Ishikawa (cell line): ENCODE measurements at regions not wholly inside any gene's neighbourhood (a gene's known extent, or its start where the extent isn't known, plus 50 kb on each side); places are given as distances from the start of the nearest gene placed in this dataset.
A peak's percentile ranks its signal among the peaks of the same experiment; 100 is the strongest.

Source experiments
- CEBPB ChIP-seq: IDR thresholded peaks from 2 replicates; pipeline ENCODE4 v1.6.1; 2012
- CREB1 ChIP-seq: IDR thresholded peaks from 2 replicates; pipeline ENCODE4 v1.6.1; 2012; ENCODE audit warnings: low read depth
- EGR1 ChIP-seq: IDR thresholded peaks from 2 replicates; pipeline ENCODE4 v1.6.1; 2012
- EP300 ChIP-seq: IDR thresholded peaks from 2 replicates; pipeline ENCODE4 v1.6.1; 2012; ENCODE audit warnings: borderline replicate concordance
- FOXM1 ChIP-seq: IDR thresholded peaks from 2 replicates; pipeline ENCODE4 v1.6.1; 2012; ENCODE audit warnings: low read depth, borderline replicate concordance
- NFIC ChIP-seq: IDR thresholded peaks from 2 replicates; pipeline ENCODE4 v1.6.1; 2012
- RAD21 ChIP-seq: IDR thresholded peaks from 2 replicates; pipeline ENCODE4 v1.6.1; 2012; ENCODE audit warnings: low read depth
- REST ChIP-seq: IDR thresholded peaks from 2 replicates; pipeline ENCODE4 v1.6.1; 2012; ENCODE audit warnings: low read depth, mild to moderate bottlenecking
- TAF1 ChIP-seq: IDR thresholded peaks from 2 replicates; pipeline ENCODE4 v1.6.1; 2012; ENCODE audit warnings: low read depth, mild to moderate bottlenecking
- TCF12 ChIP-seq: IDR thresholded peaks from 2 replicates; pipeline ENCODE4 v1.6.1; 2012; ENCODE audit warnings: low read depth
- TEAD4 ChIP-seq: IDR thresholded peaks from 2 replicates; pipeline ENCODE4 v1.6.1; 2012
- USF1 ChIP-seq: IDR thresholded peaks from 2 replicates; pipeline ENCODE4 v1.6.1; 2012
- YY1 ChIP-seq: IDR thresholded peaks from 2 replicates; pipeline ENCODE4 v1.6.1; 2012; ENCODE audit warnings: low read depth
- ZBTB7A ChIP-seq: IDR thresholded peaks from 2 replicates; pipeline ENCODE4 v1.6.1; 2012; ENCODE audit warnings: low read depth
- TF ChIP-seq, protein P1 (sequence below): IDR thresholded peaks from 2 replicates; pipeline ENCODE4 v1.6.1; 2012

DNA sequence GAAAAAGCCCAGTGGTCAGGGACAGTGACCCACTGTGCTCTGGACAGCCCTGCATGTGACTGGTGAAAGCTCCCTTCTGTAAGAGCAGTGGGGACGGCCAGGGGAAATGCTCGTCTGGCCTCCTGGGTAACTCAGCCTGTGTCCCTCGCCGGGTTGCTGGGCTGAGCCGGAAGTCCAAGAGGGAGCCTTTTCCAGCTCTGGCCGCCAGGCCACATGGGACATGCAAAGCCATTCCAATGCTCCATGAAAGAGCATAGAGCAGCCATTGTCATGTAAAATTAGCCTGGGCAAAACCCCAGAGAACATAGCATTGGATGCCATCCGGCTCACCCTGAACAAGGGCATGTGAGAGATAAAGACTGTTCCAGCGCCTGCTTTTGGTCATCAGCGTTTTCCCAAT, 64.9 kb upstream of the ADRB1 start:
- TF ChIP-seq, protein P1, sequence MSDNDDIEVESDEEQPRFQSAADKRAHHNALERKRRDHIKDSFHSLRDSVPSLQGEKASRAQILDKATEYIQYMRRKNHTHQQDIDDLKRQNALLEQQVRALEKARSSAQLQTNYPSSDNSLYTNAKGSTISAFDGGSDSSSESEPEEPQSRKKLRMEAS = no peak
- TF ChIP-seq TEAD4 = no peak
- no peak for TF ChIP-seq TAF1
- TF ChIP-seq REST = no peak
- no peak for TF ChIP-seq ZBTB7A
- TF ChIP-seq TCF12 = no peak
- TF ChIP-seq CEBPB = no peak
- TF ChIP-seq USF1 = no peak

DNA sequence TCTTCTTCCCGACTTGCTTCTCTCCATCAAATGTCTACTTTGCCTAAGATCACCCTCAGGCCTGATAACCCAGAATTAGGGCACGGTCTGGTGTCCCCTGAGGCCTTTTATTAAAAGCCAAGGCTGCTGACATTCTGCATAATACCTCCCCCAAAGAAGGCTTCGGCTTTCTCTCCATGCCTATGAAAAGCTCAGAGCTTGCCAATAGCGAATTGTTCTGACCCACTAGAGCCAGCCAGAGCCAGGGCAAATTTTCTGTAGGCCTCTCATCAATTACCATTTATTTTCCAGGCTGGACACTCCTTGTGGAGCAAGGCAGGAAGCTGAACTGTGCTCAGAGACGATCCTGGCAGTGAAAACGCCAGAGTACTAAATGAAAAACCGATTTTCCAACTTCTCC, 64.3 kb upstream of the ADRB1 start:
- TF ChIP-seq, protein P1 = no peak
- no peak for TF ChIP-seq TCF12
- no peak for TF ChIP-seq USF1
- no peak for TF ChIP-seq CREB1
- TF ChIP-seq YY1 = no peak
- TF ChIP-seq EP300 = no peak
- TF ChIP-seq NFIC = no peak
- TF ChIP-seq RAD21 = no peak
- no peak for TF ChIP-seq EGR1
- no peak for TF ChIP-seq TAF1

DNA sequence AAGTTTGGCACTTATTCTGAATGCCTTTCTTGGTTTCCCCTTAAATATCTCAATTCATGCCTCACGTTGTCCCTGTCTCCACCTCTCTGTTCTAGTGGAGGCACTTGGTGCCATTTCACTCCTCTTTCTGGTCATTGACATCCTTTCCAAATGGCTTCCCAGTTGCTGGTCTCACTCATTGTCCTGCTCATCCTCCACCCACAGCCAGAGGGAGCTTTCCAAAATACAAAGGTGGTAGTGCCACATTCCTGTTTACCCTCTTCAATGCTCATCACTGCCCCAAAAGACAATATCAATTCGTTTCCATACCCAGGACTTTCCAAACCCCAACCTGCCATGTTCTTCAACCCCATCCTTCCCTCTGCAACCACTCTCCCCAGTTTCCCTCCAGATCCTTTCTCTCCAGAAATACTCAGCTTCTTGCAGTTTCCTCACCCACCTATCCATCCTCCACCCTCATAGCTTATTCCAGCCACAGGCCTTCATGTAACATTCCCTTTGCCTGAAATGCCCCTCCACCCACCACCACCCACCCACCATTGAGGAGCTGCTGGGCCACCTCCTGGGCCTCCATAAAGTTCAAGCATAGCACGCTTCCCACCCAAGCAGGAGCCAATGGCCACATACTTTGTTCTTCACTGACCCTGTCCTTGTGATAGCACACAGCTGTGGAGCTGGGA, 63.1 kb upstream of the ADRB1 start:
- TF ChIP-seq RAD21 (0 out of 2 replicates have a peak, but pooled peaks have one; percentile 6), TEAD4 (no peak), REST (no peak), FOXM1 (no peak), EP300 (no peak), TCF12 (no peak)

GRCh38 chr10:113982296-113982695, 61.4 kb upstream of the ADRB1 start:
- TF ChIP-seq NFIC = no peak
- TF ChIP-seq TAF1 = no peak
- no peak for TF ChIP-seq REST
- TF ChIP-seq EGR1 = no peak
- TF ChIP-seq FOXM1 = no peak
- TF ChIP-seq CREB1 = no peak
- TF ChIP-seq YY1 = no peak
- no peak for TF ChIP-seq RAD21
- TF ChIP-seq USF1 = no peak
- no peak for TF ChIP-seq TCF12
- no peak for TF ChIP-seq CEBPB
- TF ChIP-seq TEAD4 = no peak
- no peak for TF ChIP-seq EP300
- TF ChIP-seq, protein P1 = no peak
- no peak for TF ChIP-seq ZBTB7A
